Uterus (tissue), 2 donors: ENCODE measurements at regions not wholly inside any gene's neighbourhood (a gene's known extent, or its start where the extent isn't known, plus 50 kb on each side); places are given as distances from the start of the nearest gene placed in this dataset.

Experiments used
- POLR2A ChIP-seq, 2 donors: fragments of 450-650 bp; IDR thresholded peaks; one replicate each; pipeline ENCODE4 v1.6.1; 2016; ENCODE audit warnings: antibody characterized with exemption in 2 of 2, mild to moderate bottlenecking in 1 of 2, moderate library complexity in 1 of 2
- TF ChIP-seq, protein P1 (sequence below), 4 experiments: fragments of 200-600 bp in 2 of 4; fragments of 450-650 bp in 2 of 4; sonication (generic) in 2 of 4; IDR thresholded peaks; one replicate each; pipeline ENCODE4 v1.5.1; 2016 to 2019; ENCODE audit warnings: antibody characterized with exemption in 4 of 4, mild to moderate bottlenecking in 2 of 4, moderate library complexity in 1 of 4

GRCh38 chr13:24625331-24625731 is 54.9 kb upstream of the ATP12A start:
- no peak for TF ChIP-seq POLR2A (IDR thresholded peaks at IDR 0.05)
- TF ChIP-seq, protein P1, sequence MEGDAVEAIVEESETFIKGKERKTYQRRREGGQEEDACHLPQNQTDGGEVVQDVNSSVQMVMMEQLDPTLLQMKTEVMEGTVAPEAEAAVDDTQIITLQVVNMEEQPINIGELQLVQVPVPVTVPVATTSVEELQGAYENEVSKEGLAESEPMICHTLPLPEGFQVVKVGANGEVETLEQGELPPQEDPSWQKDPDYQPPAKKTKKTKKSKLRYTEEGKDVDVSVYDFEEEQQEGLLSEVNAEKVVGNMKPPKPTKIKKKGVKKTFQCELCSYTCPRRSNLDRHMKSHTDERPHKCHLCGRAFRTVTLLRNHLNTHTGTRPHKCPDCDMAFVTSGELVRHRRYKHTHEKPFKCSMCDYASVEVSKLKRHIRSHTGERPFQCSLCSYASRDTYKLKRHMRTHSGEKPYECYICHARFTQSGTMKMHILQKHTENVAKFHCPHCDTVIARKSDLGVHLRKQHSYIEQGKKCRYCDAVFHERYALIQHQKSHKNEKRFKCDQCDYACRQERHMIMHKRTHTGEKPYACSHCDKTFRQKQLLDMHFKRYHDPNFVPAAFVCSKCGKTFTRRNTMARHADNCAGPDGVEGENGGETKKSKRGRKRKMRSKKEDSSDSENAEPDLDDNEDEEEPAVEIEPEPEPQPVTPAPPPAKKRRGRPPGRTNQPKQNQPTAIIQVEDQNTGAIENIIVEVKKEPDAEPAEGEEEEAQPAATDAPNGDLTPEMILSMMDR (IDR thresholded peaks at IDR 0.05): no peak
